ENCODE measurements at regions not wholly inside any gene's neighbourhood (a gene's known extent, or its start where the extent isn't known, plus 50 kb on each side); places are given as distances from the start of the nearest gene placed in this dataset.
"Not testable (repeated sequence)": the region's sequence is repeated elsewhere in the genome, so short reads cannot be mapped to it uniquely, and the experiment has no call there.

GRCh38 chr4:126916626-126917140 is 716.1 kb upstream of the INTU start:
- Mint-ChIP-seq H3K4me3 (no peak overlapping the region), H3K9me3 (peaks cover 6% of the 10 kb centered on the region), H3K27me3 (ENCODE audit: low read depth) (no peaks in the 10 kb centered on the region), H3K4me1 (peaks cover 5% of the 10 kb centered on the region; the same call in 1 of the 2 replicates), H3K27ac (no peak overlapping the region), H3K36me3 (0 out of 2 replicates have a peak, but pooled peaks cover 3% of the 10 kb centered on the region)
- POLR2A ChIA-PET, result no interaction called here
- no peak for DNase-seq (ENCODE audit: low spot score)
- CTCF ChIA-PET, result no interaction called here
- ATAC-seq, result no peak; the same call in 1 of the 2 replicates
- no peak for TF ChIP-seq KAT7 (CRISPR knock-in tag; IDR thresholded peaks at IDR 0.05; ENCODE audit: borderline replicate concordance)
- TF ChIP-seq SP1 (CRISPR knock-in tag; conservative IDR thresholded peaks at IDR 0.05), result no peak
- TF ChIP-seq CDX4 (CRISPR knock-in tag; IDR thresholded peaks at IDR 0.05; ENCODE audit: borderline replicate concordance), result no peak
- TF ChIP-seq ZNF121 (CRISPR knock-in tag; IDR thresholded peaks at IDR 0.05), result no peak
- no peak for TF ChIP-seq GRHL2 (CRISPR knock-in tag; IDR thresholded peaks at IDR 0.05; ENCODE audit: insufficient replicate concordance, severe bottlenecking)
- TF ChIP-seq IRF1 (CRISPR knock-in tag; IDR thresholded peaks at IDR 0.05), result no peak
- TF ChIP-seq MLX (CRISPR knock-in tag; IDR thresholded peaks at IDR 0.05), result no peak
- TF ChIP-seq MAX (CRISPR knock-in tag; IDR thresholded peaks at IDR 0.05), result no peak
- no peak for TF ChIP-seq ATF2 (CRISPR knock-in tag; IDR thresholded peaks at IDR 0.05; ENCODE audit: borderline replicate concordance, low read depth)
- no peak for TF ChIP-seq ATF3 (CRISPR knock-in tag; conservative IDR thresholded peaks at IDR 0.05)
- no peak for TF ChIP-seq ZSCAN18 (CRISPR knock-in tag; IDR thresholded peaks at IDR 0.05)
- no peak for TF ChIP-seq ZNF317 (CRISPR knock-in tag; IDR thresholded peaks at IDR 0.05; ENCODE audit: borderline replicate concordance, low read depth)
- TF ChIP-seq PRRX2 (CRISPR knock-in tag; IDR thresholded peaks at IDR 0.05), result no peak
- no peak for TF ChIP-seq MYBL2 (CRISPR knock-in tag; IDR thresholded peaks at IDR 0.05)

- H3K27ac Mint-ChIP-seq, H3K4me1 Mint-ChIP-seq: not testable (repeated sequence)
These were observed 710.3 kb upstream of the INTU start for GRCh38 chr4:126922328-126922938.

GRCh38 chr4:126924237-126924636 is 708.5 kb upstream of the INTU start:
- Mint-ChIP-seq H3K4me3 (no peak overlapping the region), H3K36me3 (peaks cover 23% of the 10 kb centered on the region), H3K9me3 (peaks cover 42% of the 10 kb centered on the region), H3K27ac (no peak overlapping the region), H3K27me3 (ENCODE audit: low read depth) (no peaks in the 10 kb centered on the region), H3K4me1 (no peaks in the 10 kb centered on the region)
- no peak for ATAC-seq
- CTCF ChIA-PET, result no interaction called here
- POLR2A ChIA-PET, result no interaction called here
- DNase-seq (ENCODE audit: low spot score), result no peak
- TF ChIP-seq ZNF219 (CRISPR knock-in tag; IDR thresholded peaks at IDR 0.05; ENCODE audit: borderline replicate concordance) (no peak), USF1 (CRISPR knock-in tag; IDR thresholded peaks at IDR 0.05) (no peak), ZNF671 (CRISPR knock-in tag; IDR thresholded peaks at IDR 0.05) (no peak), MAX (CRISPR knock-in tag; IDR thresholded peaks at IDR 0.05) (no peak), E2F4 (CRISPR knock-in tag; IDR thresholded peaks at IDR 0.05; ENCODE audit: borderline replicate concordance, low read depth) (no peak), ATF3 (CRISPR knock-in tag; conservative IDR thresholded peaks at IDR 0.05) (no peak), ZNF425 (CRISPR knock-in tag; conservative IDR thresholded peaks at IDR 0.05) (no peak)

More at GRCh38 chr4:126922328-126922938, 710.3 kb upstream of the INTU start:
- POLR2A ChIA-PET; ATAC-seq; DNase-seq (ENCODE audit: low spot score); H3K4me3 Mint-ChIP-seq; H3K27me3 Mint-ChIP-seq (ENCODE audit: low read depth); CTCF ChIA-PET: not testable (repeated sequence)
- peaks cover 23% of the 10 kb centered on the region for H3K36me3 Mint-ChIP-seq
- H3K9me3 Mint-ChIP-seq, result peaks cover 42% of the 10 kb centered on the region
